AG04449 (cell line): ENCODE measurements at regions not wholly inside any gene's neighbourhood (a gene's known extent, or its start where the extent isn't known, plus 50 kb on each side); places are given as distances from the start of the nearest gene placed in this dataset.

Experiments
- CTCF ChIA-PET: fragments of 350-600 bp; formaldehyde crosslinking; extraction: SDS; loops from one replicate; lab custom pipeline; 2021; ENCODE audit warnings: antibody characterized with exemption; lab: Yijun Ruan, JAX
- POLR2A ChIA-PET: fragments of 400-600, 350-600 bp; formaldehyde crosslinking; extraction: SDS; loops from one replicate; lab custom pipeline; 2020; ENCODE audit warnings: antibody characterized with exemption, inconsistent platforms; lab: Yijun Ruan, JAX
- DNase-seq: peaks from one replicate; pipeline ENCODE4 v3.0.0-alpha.2; 2010; ENCODE audit warnings: low read depth, low spot score
- H3K4me3 ChIP-seq: 2 replicates; pipeline ENCODE4 v1.5.1; 2011; ENCODE audit warnings: low read depth, mild to moderate bottlenecking, control low read depth, low read length
- TF ChIP-seq, protein P1 (sequence below): IDR thresholded peaks from one replicate; pipeline ENCODE4 v1.5.1; 2011; ENCODE audit warnings: mild to moderate bottlenecking, moderate library complexity, low read length, control low read depth, inconsistent platforms; ENCODE audit not compliant: insufficient read depth; ENCODE audit errors: missing control alignments

DNA sequence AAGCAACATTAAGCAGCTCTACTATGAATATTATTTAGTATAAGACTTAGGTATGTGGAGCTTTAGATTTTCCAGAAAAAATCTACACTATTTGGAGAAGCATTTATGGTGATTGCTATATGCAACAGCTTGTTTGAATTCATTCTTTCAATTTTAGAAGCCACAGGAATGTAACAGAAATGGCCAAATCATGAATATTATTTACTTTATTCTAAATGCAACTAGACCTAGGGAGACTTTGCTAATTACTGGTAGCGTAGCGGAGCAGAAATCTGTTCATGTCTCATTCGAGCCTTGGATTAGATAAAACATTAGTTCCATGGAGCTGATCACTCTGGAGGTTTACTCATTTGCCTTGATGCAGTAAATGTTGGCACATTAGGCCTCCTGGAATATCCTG, 290.2 kb downstream of the ZNF608 start:
- no peak for DNase-seq
- H3K4me3 ChIP-seq: no peak overlapping the region
- POLR2A ChIA-PET: interaction anchor here (0.7 to 1.1 kb wide), 2 partner anchors 63 to 179 kb away, joined by 3 read pairs; no protein-coding TSS in a partner anchor
- CTCF ChIA-PET: no interaction called here
- TF ChIP-seq, protein P1, sequence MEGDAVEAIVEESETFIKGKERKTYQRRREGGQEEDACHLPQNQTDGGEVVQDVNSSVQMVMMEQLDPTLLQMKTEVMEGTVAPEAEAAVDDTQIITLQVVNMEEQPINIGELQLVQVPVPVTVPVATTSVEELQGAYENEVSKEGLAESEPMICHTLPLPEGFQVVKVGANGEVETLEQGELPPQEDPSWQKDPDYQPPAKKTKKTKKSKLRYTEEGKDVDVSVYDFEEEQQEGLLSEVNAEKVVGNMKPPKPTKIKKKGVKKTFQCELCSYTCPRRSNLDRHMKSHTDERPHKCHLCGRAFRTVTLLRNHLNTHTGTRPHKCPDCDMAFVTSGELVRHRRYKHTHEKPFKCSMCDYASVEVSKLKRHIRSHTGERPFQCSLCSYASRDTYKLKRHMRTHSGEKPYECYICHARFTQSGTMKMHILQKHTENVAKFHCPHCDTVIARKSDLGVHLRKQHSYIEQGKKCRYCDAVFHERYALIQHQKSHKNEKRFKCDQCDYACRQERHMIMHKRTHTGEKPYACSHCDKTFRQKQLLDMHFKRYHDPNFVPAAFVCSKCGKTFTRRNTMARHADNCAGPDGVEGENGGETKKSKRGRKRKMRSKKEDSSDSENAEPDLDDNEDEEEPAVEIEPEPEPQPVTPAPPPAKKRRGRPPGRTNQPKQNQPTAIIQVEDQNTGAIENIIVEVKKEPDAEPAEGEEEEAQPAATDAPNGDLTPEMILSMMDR: no peak

DNA sequence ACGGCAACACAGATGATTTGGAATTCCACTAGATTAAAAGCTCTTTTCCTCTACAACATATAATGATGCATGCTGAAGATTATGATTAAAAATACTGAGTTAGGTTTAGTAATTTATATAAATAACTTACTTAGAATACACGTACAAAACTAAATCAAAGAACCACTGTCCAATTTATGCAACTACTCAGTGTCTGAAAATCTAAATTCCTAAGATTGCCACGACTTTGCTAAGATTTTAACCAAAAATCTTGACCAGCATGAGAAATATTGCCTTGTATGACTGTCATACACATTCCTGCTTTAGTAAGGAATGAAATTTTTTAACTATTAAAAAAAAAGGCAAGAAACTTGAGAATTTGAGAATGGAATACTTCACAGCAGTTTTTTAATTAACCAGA, 292.4 kb downstream of the ZNF608 start:
- POLR2A ChIA-PET: no interaction called here
- CTCF ChIA-PET: no interaction called here
- TF ChIP-seq, protein P1: no peak

DNA sequence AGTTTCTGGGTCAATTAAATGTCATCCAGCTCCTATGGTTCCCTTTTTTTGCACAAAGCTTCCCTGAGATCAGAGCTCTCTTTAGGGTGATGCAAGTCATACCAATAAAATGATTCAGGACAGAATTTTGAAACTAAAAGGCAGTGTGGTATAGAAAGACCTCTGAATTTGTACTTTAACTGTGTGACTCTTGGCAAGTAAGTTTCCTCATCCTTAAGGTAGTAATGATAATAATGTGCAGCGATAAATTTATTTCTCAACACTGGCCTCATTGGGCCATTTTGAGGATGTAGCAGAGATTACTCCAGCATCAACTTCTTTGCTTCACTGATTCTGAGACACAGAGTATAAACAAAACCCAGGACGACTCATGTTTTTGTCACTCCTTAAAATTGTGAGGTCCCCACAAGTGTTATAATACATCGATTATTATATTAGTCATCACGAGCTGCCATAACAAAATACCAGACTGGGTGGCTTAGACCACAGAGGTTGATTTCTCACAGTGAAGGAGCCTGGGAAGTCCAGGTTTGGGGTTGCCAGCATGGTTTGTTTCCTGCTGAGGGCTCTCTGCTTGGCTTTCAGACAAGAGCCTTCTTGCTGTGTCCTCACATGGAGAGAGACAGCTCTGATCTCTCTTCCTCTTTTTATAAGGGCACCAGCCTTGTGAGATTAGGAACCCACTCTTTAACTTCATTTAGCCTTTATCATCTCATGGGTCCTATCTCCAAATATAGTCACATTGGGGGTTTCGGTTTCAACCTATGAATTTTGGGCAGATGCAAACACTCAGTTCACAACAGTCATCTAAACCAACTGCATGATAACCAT, 293.0 kb downstream of the ZNF608 start:
- POLR2A ChIA-PET: interaction anchor here (0.7 kb wide), 1 partner anchor 919 kb away, joined by 3 read pairs; no protein-coding TSS in a partner anchor
- CTCF ChIA-PET: no interaction called here
- no peak overlapping the region for H3K4me3 ChIP-seq
- DNase-seq: no peak
- TF ChIP-seq, protein P1: no peak

More for the DNA sequence above, 292.4 kb downstream of the ZNF608 start:
- no peak overlapping the region for H3K4me3 ChIP-seq
- DNase-seq: no peak

DNA sequence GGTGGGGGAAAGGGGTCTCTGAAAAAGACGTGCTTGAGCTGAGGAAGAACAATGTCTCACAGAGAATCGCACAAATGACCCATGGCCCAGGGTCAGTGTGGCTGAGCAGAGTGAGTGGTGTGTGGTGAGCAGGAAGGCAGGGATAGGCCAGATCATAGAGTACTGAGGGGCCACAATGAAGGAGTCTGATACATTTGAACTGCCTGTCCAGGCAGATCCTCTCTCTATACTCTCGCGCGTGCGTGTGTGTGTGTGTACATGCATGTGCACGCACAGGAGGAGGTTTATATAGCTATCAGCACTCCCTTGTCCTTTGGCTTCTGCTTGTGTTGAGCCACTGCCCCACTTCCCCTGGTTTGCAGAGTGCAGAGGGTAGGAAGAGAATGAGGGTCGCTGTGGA, 294.0 kb downstream of the ZNF608 start:
- no peak overlapping the region for H3K4me3 ChIP-seq
- TF ChIP-seq, protein P1: no peak
- CTCF ChIA-PET: no interaction called here
- no peak for DNase-seq
- POLR2A ChIA-PET: no interaction called here

DNA sequence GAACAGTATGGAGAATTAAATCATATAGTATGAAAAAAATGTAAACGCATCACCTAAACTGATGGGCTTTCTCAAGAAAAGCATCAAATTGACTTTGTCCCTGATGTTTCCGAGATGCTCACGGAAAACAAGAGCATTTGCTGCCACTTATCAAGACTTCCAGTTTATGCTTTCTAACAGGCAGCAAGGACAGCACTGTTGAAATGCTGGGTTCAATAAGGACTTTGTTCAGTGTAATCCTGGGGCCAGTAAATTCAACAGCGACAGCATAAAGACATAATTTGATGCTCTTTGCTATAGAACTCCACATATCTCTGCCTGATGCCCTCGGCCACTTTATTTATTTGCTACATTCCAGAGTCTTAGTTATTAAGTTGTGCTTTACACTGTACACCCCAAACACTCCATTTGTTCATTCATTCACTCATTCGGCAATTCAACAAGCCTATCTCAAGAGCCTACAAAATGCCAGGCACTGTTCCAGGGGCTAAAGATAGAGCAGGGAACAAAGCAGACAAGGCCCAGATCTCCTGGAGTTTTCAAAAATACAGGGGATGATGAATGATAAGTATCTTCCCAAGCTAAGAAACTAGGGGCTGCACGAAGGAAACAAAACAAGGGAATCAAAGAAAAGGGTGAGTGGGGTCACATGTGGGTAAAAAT, 294.6 kb downstream of the ZNF608 start:
- no peak for DNase-seq
- POLR2A ChIA-PET: no interaction called here

More for the DNA sequence above, 294.6 kb downstream of the ZNF608 start:
- TF ChIP-seq, protein P1: no peak
- CTCF ChIA-PET: no interaction called here
- no peak overlapping the region for H3K4me3 ChIP-seq
